ENCODE measurements at regions not wholly inside any gene's neighbourhood (a gene's known extent, or its start where the extent isn't known, plus 50 kb on each side); places are given as distances from the start of the nearest gene placed in this dataset.

DNA sequence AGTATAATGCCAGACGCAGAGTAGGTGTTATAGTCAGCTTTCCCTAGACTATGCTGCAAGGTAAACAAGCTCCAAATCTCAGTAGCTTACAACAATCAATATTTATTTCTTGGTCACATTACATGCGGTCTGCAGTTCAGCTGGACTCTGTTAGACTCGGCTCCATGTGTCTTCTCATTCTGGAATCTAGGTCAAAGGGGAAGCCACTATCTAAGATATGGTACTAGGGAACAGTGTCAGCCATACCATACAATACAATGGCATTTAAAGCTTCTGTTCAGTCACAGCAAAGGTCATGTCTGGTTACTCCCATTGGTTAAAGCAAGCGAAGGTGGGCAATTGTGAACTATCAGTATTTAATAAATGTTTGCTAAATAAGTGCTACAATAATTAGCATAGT, 65.3 kb upstream of the SERTM1 start:
- Histone ChIP-seq H3K4me3 (no peak overlapping the region), H3K36me3 (no peaks in the 10 kb centered on the region), H3K27ac (no peak overlapping the region), H3K9me3 (ENCODE audit: low read depth) (no peaks in the 10 kb centered on the region), H3K4me1 (ENCODE audit: low read depth) (no peaks in the 10 kb centered on the region), H3K27me3 (no peaks in the 10 kb centered on the region)
- TF ChIP-seq, protein P1, sequence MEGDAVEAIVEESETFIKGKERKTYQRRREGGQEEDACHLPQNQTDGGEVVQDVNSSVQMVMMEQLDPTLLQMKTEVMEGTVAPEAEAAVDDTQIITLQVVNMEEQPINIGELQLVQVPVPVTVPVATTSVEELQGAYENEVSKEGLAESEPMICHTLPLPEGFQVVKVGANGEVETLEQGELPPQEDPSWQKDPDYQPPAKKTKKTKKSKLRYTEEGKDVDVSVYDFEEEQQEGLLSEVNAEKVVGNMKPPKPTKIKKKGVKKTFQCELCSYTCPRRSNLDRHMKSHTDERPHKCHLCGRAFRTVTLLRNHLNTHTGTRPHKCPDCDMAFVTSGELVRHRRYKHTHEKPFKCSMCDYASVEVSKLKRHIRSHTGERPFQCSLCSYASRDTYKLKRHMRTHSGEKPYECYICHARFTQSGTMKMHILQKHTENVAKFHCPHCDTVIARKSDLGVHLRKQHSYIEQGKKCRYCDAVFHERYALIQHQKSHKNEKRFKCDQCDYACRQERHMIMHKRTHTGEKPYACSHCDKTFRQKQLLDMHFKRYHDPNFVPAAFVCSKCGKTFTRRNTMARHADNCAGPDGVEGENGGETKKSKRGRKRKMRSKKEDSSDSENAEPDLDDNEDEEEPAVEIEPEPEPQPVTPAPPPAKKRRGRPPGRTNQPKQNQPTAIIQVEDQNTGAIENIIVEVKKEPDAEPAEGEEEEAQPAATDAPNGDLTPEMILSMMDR (IDR thresholded peaks at IDR 0.05; ENCODE audit: low read depth, low read length), result no peak
- peak; percentile 4 to 30 for DNase-seq (ENCODE audit: low read depth in 1 of 2, low spot score in 1 of 2)

DNA sequence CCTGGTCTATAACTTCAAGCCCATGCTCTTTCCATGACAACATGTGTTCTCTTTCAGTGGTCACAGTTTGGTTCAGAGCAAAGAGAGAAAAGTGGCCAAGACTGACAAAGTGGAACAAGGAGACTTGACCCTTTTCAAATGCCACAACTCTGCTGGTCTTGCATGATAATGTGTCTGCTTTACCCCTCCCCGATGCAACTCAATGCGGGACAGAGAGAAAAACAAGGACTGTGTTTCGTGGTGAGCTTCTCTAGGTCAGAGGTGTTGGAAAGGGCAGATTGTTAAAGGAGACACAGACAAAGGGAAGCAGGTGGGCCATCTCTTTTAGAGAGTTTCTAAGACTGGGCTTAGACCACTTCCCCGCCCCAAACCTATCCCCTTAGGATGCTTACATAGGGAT, 61.6 kb upstream of the SERTM1 start:
- TF ChIP-seq, protein P1 (IDR thresholded peaks at IDR 0.05; ENCODE audit: low read depth, low read length), result no peak
- Histone ChIP-seq H3K4me1 (ENCODE audit: low read depth) (no peaks in the 10 kb centered on the region), H3K9me3 (ENCODE audit: low read depth) (no peaks in the 10 kb centered on the region), H3K4me3 (no peak overlapping the region), H3K36me3 (no peaks in the 10 kb centered on the region), H3K27ac (no peak overlapping the region), H3K27me3 (no peaks in the 10 kb centered on the region)
- no peak for DNase-seq (ENCODE audit: low read depth in 1 of 2, low spot score in 1 of 2)

DNA sequence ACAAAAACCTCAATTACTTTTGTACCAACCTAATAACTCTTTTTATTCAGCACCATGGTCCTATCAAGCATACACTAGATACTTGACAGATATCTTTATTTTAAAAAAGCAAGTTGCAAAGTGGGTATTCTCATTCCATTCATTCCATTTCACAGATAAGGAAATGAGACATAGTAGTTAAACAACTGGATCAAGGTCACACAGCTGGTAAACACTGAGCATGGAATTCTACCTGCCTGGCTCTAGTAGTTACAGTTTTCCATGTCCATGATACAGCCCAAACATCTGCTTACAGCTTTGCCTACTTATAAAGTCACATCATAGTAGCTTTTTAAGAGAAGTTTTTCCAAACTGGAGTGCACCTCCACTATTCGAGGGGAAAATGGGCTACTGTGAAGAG, 57.1 kb upstream of the SERTM1 start:
- no peaks in the 10 kb centered on the region for H3K4me1 ChIP-seq (ENCODE audit: low read depth)
- no peak overlapping the region for H3K4me3 ChIP-seq
- no peaks in the 10 kb centered on the region for H3K36me3 ChIP-seq
- no peak for DNase-seq (ENCODE audit: low read depth in 1 of 2, low spot score in 1 of 2)
- no peaks in the 10 kb centered on the region for H3K27me3 ChIP-seq
- H3K9me3 ChIP-seq (ENCODE audit: low read depth), result no peaks in the 10 kb centered on the region
- TF ChIP-seq, protein P1 (IDR thresholded peaks at IDR 0.05; ENCODE audit: low read depth, low read length), result no peak
- H3K27ac ChIP-seq, result no peak overlapping the region

DNA sequence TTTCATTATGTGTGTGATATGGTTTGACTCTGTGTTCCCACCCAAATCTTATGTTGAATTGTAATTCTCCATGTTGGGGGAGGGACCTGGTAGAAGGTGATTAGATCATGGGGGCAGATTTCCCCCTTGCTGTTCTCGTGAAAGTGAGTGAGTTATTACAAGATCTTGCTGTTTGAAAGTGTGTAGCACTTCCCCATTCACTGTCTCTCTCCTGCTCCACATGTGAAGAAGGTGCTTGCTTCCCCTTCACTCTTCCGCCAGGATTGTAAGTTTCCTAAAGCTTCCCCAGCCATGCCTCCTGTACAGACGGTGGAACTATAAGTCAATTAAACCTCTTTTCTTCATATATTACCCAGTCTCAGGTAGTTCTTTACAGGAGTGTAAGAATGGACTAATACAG, 54.3 kb upstream of the SERTM1 start:
- no peaks in the 10 kb centered on the region for H3K27me3 ChIP-seq
- H3K27ac ChIP-seq, result no peak overlapping the region
- no peak for DNase-seq (ENCODE audit: low read depth in 1 of 2, low spot score in 1 of 2)
- H3K9me3 ChIP-seq (ENCODE audit: low read depth), result no peaks in the 10 kb centered on the region
- TF ChIP-seq, protein P1 (IDR thresholded peaks at IDR 0.05; ENCODE audit: low read depth, low read length), result no peak
- no peak overlapping the region for H3K4me3 ChIP-seq
- H3K36me3 ChIP-seq, result no peaks in the 10 kb centered on the region
- H3K4me1 ChIP-seq (ENCODE audit: low read depth), result no peaks in the 10 kb centered on the region

All from cardiac muscle cell (in vitro differentiated cells and primary cell).